Stimulated activated effector memory CD8-positive, alpha-beta T cell treated with anti-CD3 and anti-CD28 coated beads, Interleukin-12 subunit alpha, Interleukin-12 subunit beta, amount 100 ng/mL, for 72 hours (primary cell): ENCODE measurements at regions not wholly inside any gene's neighbourhood (a gene's known extent, or its start where the extent isn't known, plus 50 kb on each side); places are given as distances from the start of the nearest gene placed in this dataset.

Source experiments
- ATAC-seq: fragments of 150-1000 bp; cut with Tn5 transposase; 2 replicates; pipeline ENCODE4 v1.10.0; 2021
- DNase-seq, 2 donors: peaks; one replicate each; pipeline ENCODE4 v3.0.0; 2021 to 2022; ENCODE audit warnings: low spot score in 2 of 2
- H3K27ac Mint-ChIP-seq: one replicate; pipeline ENCODE4 v1.8.0; 2022; ENCODE audit warnings: mild to moderate bottlenecking, mixed read lengths
- H3K36me3 Mint-ChIP-seq: one replicate; pipeline ENCODE4 v1.8.0; 2022; ENCODE audit warnings: mild to moderate bottlenecking, mixed read lengths
- H3K4me1 Mint-ChIP-seq: one replicate; pipeline ENCODE4 v1.8.0; 2022; ENCODE audit warnings: mixed read lengths
- H3K4me3 Mint-ChIP-seq: one replicate; pipeline ENCODE4 v1.8.0; 2022; ENCODE audit warnings: mild to moderate bottlenecking, mixed read lengths
- H3K9me3 Mint-ChIP-seq: one replicate; pipeline ENCODE4 v1.8.0; 2022; ENCODE audit warnings: mixed read lengths

DNA sequence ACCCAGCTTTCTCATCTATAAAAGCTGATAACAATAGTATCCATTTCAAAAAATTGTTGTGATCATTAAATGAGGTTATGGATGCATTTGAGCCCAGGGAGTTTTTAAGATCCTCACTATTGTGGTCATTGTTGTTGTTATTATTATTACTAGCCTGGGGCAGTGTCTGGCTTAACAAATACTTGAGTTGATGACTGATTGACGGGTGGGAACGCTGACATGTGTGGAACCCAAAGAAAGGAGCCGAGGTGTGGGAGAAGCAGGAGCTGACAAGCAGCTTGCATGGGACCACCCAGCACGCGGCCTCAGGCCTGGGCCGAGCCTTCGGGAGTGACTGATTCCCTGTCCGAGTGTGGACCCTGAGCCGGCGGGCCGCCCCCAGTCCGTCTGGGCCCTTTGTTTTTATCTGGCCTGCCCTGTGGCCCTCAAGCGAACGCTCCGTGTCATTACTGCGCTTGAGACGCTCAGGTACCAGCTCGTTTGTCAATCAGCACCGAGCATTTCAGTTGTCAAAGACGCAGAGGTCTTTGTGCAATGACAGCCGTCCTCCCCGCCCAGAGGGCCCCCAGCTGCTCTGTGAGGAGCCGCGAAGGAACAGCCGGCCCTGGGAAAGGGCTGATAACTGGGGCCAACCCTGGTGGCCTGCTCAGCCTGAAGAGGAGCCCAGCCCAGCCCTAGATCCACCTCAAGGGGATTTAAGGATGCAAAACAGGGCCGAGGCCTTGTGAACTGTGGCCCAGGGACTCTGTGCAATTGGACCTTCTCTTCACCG lies 132.9 kb upstream of the FOXF1 start:
- no peaks in the 10 kb centered on the region for H3K36me3 Mint-ChIP-seq

DNA sequence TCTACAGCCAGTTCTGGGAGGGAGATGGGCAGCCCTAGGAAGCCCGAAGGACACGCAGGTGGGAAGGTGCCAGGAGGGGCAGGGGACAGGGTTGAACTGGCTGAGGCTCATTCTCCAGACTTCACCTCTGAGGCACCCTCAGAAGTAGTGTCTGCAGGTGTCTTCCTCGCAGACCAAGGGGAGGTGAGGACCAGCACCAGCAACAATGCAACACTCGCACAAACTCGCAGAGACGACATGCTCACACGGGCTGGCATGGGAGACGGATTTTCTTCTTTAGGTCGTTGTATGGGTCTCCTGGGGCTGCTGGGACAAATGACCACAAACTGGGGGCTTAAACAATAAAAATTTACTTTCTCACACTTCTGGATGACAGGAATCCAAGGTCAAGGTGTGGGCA lies 132.2 kb upstream of the FOXF1 start:
- H3K27ac Mint-ChIP-seq, result no peak overlapping the region
- peaks cover 6% of the 10 kb centered on the region for H3K9me3 Mint-ChIP-seq
- H3K36me3 Mint-ChIP-seq, result no peaks in the 10 kb centered on the region
- no peak for DNase-seq
- H3K4me3 Mint-ChIP-seq, result no peak overlapping the region
- ATAC-seq, result no peak
- no peaks in the 10 kb centered on the region for H3K4me1 Mint-ChIP-seq

More for the DNA sequence above, 132.9 kb upstream of the FOXF1 start:
- DNase-seq (no peak), ATAC-seq (no peak)
- no peak overlapping the region for H3K4me3 Mint-ChIP-seq
- H3K27ac Mint-ChIP-seq, result no peak overlapping the region
- no peaks in the 10 kb centered on the region for H3K4me1 Mint-ChIP-seq
- peaks cover 6% of the 10 kb centered on the region for H3K9me3 Mint-ChIP-seq

- H3K9me3 Mint-ChIP-seq, result peaks cover 6% of the 10 kb centered on the region
- no peaks in the 10 kb centered on the region for H3K4me1 Mint-ChIP-seq
- H3K27ac Mint-ChIP-seq, result no peak overlapping the region
- H3K36me3 Mint-ChIP-seq, result no peaks in the 10 kb centered on the region
- DNase-seq (no peak), ATAC-seq (no peak)
- H3K4me3 Mint-ChIP-seq, result no peak overlapping the region
Measured at GRCh38 chr16:86378831-86379504, 131.4 kb upstream of the FOXF1 start.

GRCh38 chr16:86379505-86379846 lies 130.9 kb upstream of the FOXF1 start:
- Mint-ChIP-seq H3K4me3 (no peak overlapping the region), H3K27ac (no peak overlapping the region), H3K9me3 (peaks cover 4% of the 10 kb centered on the region), H3K36me3 (no peaks in the 10 kb centered on the region), H3K4me1 (no peaks in the 10 kb centered on the region)
- DNase-seq (no peak), ATAC-seq (no peak)

DNA sequence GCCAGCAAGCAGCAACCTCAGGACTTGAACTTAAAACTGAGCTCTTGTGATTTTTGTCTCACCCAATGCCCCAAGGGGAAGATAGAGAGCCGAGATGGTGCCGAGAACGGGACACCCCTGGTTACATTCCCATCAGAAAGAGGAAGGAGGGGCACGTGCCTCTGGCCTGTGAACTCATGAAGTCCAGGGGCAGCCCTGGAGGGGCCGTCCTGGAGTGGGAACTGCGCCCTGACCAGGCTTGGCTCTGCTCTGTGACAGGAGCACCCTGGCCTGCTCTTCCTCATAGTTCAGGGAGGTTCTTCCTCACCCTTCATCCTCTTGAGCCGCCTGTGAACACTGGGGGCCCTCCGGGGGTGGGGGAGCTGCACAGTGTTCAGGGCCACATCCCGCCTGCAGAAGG lies 130.3 kb upstream of the FOXF1 start:
- no peaks in the 10 kb centered on the region for H3K4me1 Mint-ChIP-seq
- ATAC-seq (no peak), DNase-seq (no peak)
- H3K4me3 Mint-ChIP-seq, result no peak overlapping the region
- no peaks in the 10 kb centered on the region for H3K9me3 Mint-ChIP-seq
- no peak overlapping the region for H3K27ac Mint-ChIP-seq
- H3K36me3 Mint-ChIP-seq, result no peaks in the 10 kb centered on the region

DNA sequence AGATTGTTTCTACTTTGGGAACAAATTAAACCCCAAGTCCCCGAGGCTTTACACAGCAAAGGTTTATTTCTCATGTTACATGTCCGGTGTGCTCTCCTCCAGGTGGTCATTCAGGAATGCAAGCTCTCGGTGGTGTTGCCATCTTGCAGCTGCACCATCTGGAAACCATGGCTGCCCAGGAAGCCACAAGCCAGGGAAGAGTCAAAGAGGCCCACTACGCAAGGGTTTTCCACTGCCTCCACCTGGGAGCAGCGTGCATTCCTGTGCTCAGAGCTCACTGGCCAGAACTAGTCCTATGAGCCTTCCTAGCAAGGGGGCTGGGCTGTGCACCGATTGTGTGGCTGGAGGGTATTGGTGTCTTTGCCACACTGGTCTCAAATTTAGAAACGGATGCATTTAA lies 128.8 kb upstream of the FOXF1 start:
- no peaks in the 10 kb centered on the region for H3K36me3 Mint-ChIP-seq
- ATAC-seq, result no peak
- no peak for DNase-seq
- no peak overlapping the region for H3K4me3 Mint-ChIP-seq
- no peaks in the 10 kb centered on the region for H3K9me3 Mint-ChIP-seq
- no peak overlapping the region for H3K27ac Mint-ChIP-seq
- H3K4me1 Mint-ChIP-seq, result no peaks in the 10 kb centered on the region

DNA sequence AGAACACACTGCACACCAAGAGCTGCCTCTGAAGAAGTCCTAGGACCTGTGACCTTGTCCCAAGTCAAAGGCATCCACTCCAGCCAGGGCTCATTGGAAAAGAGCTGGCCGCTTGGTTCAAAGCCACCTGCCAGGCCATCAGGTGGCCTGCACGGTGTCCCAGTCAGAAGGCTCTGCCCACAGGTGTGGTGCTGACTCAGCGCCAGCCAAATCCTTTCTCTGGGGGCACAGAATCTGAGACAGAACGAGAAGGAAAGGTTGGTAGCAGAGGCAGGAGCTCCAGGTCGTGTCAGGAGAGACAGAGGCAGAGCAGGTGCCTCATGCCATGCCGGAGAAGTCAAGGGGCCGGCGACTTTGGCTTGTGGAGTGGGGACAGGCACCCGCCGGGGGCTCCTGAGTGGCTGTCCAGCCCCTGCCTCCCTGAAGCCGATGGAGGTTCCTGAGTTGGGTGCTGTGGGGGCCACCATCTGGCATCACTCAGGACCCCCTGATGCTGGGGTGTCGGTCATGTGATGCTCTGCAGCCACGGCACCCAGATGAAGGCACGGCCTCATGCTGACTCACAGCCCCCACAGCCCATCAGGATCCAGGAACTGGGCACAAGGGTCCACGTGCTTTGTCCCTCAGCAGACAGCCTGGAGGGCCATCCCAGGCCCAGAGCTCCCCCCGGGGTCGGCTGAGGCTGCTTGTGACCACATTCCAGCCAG lies 128.1 kb upstream of the FOXF1 start:
- Mint-ChIP-seq H3K4me1 (no peaks in the 10 kb centered on the region), H3K27ac (no peak overlapping the region), H3K4me3 (no peak overlapping the region), H3K9me3 (no peaks in the 10 kb centered on the region), H3K36me3 (no peaks in the 10 kb centered on the region)
- DNase-seq (no peak), ATAC-seq (no peak)

- no peaks in the 10 kb centered on the region for H3K4me1 Mint-ChIP-seq
- no peak overlapping the region for H3K4me3 Mint-ChIP-seq
- H3K36me3 Mint-ChIP-seq, result no peaks in the 10 kb centered on the region
- H3K9me3 Mint-ChIP-seq, result no peaks in the 10 kb centered on the region
- H3K27ac Mint-ChIP-seq, result no peak overlapping the region
- DNase-seq, result no peak
- ATAC-seq, result no peak
Measured at GRCh38 chr16:86382774-86383407, 127.4 kb upstream of the FOXF1 start.

- DNase-seq (no peak), ATAC-seq (no peak)
- Mint-ChIP-seq H3K27ac (no peak overlapping the region), H3K4me1 (no peaks in the 10 kb centered on the region), H3K36me3 (no peaks in the 10 kb centered on the region), H3K4me3 (no peak overlapping the region), H3K9me3 (no peaks in the 10 kb centered on the region)
Measured at GRCh38 chr16:86383488-86384262, 126.7 kb upstream of the FOXF1 start.

DNA sequence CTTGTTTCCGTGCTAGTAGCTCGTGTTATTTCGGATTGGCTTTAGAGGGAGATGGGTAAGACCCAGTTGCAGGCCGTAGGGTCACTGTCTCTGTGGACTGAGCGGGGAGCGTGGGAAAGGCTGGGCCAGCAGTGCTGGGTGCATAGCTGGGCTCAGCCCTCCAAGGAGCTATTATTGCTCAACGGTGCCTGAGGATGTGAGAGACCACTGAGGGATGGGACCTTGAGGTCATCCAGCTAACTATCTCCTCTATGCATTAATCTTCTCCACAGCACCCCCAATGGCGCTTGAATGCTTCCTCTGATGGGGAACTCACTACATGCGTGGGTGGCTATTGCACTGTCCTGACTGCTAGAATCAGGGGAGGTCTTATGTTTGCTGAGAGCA lies 126.1 kb upstream of the FOXF1 start:
- no peaks in the 10 kb centered on the region for H3K9me3 Mint-ChIP-seq
- H3K27ac Mint-ChIP-seq, result no peak overlapping the region
- DNase-seq, result no peak
- no peak overlapping the region for H3K4me3 Mint-ChIP-seq
- no peak for ATAC-seq
- H3K4me1 Mint-ChIP-seq, result no peaks in the 10 kb centered on the region
- no peaks in the 10 kb centered on the region for H3K36me3 Mint-ChIP-seq

DNA sequence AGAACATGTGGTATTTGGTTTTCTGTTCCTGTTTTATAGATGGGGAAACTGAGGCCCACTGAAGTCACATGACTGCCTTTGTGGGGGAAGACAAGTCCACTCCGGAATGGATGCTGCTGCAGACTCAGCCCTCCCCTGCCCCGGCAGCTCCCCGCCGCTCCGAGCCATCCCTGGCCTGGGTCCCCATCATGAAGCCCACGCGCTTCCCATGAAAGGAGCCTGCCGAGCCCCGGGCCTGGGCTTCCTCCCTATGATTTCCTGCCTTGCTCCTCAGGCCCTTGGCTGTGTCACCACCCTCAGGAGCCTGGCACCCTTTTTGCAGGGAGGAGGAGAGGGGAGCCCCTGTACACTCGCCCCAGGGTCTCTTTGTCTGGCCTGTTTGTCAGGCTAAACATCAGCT lies 125.3 kb upstream of the FOXF1 start:
- no peak for ATAC-seq

DNA sequence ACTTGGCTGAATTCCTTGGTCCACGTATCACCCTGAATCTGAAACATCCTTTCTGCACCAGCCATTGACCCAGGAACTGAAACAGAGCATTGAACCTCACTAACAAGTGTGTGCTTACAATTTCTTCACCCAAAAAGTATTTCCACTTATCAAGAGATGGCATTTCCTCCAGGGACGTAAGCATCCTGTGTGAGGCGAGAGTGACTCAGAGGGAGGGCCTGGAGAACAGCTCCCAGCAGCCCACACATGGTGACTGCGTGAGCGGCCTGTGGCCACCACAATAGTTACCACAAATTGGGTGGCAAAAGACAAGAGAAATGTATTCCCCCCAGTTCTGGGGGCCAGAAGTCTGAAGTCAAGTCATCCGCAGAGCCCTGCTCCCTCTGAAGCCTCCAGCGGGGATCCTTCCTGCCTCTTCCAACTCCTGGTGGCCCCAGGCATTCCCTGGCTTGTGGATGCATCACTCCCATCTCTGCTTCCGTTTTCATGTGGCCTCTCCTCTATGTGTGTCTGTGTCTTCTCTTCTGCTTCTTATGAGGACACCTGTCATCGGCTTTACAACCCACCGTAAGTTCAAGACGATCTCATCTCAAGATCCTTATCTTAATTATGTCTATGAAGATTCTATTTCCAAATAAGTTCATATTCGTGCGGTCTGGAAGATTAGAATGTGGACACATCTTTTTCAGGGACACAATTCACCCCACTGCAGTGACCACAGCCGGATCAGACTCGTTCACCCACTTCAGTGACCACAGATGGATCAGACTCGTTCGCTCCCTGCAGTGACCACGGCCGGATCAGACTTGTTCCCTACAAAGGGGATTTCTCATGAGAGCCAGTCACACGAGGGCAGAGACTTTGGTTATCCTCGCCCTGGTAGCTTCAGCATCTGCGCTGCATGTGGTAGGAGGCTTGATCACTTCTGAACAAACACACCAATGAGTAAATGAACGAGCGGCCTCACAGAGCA lies 122.6 kb upstream of the FOXF1 start:
- Mint-ChIP-seq H3K4me1 (no peaks in the 10 kb centered on the region), H3K27ac (no peak overlapping the region)
- no peak for ATAC-seq

More for the DNA sequence above, 125.3 kb upstream of the FOXF1 start:
- Mint-ChIP-seq H3K4me1 (no peaks in the 10 kb centered on the region), H3K9me3 (no peaks in the 10 kb centered on the region), H3K27ac (no peak overlapping the region), H3K36me3 (no peaks in the 10 kb centered on the region), H3K4me3 (no peak overlapping the region)
- no peak for DNase-seq

DNA sequence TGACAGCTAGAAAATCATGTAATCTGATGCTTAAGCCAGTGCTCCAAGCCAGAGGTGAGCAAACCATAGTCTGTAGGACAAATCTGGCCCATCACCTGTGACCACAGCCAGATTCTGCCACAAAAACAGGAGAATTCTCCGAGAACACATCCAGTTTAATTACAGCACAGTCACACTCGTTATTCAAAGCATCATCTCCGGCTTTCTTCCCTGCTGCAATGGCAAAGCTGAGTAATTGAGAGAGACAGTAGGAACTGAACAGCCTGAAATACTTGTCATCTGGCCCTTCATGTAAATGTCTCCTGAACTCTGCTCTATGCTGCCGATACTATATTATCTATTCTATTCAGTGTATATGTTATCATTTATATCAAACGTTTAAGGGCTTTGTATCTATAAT lies 121.4 kb upstream of the FOXF1 start:
- Mint-ChIP-seq H3K36me3 (no peaks in the 10 kb centered on the region), H3K27ac (no peak overlapping the region), H3K9me3 (no peaks in the 10 kb centered on the region), H3K4me3 (no peak overlapping the region), H3K4me1 (no peaks in the 10 kb centered on the region)
- no peak for ATAC-seq
- no peak for DNase-seq

More for the DNA sequence above, 122.6 kb upstream of the FOXF1 start:
- DNase-seq, result no peak
- H3K4me3 Mint-ChIP-seq, result no peak overlapping the region
- no peaks in the 10 kb centered on the region for H3K36me3 Mint-ChIP-seq
- H3K9me3 Mint-ChIP-seq, result no peaks in the 10 kb centered on the region
